ENCODE measurements at regions not wholly inside any gene's neighbourhood (a gene's known extent, or its start where the extent isn't known, plus 50 kb on each side); places are given as distances from the start of the nearest gene placed in this dataset.

DNA sequence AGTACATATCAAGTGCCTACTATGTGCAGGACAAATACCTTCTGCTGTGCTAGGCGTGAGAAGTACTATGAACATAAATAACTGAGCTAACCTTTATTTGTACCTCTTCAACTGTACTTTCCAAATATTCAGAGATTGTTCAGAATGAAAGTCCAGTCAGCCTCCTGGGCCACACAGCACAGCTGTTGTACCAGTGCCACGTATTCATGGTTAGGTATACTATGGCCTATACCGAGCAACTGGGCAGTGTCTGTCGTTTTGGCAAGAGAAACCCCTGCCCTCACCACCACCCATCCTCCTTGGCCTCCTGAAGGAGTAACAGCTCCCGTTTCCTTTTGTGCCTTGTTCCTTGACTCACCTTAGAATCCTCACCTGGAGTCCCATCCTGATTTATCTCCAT, 53.0 kb downstream of the RASSF10 start:
- H3K27ac ChIP-seq (ENCODE audit: low read depth, low read length), result no peak overlapping the region
- H3K9me3 ChIP-seq (ENCODE audit: control insufficient read depth, insufficient read depth, low read length), result no peaks in the 10 kb centered on the region
- no peak overlapping the region for H3K9ac ChIP-seq (ENCODE audit: low read depth, low read length)
- no peaks in the 10 kb centered on the region for H3K27me3 ChIP-seq (ENCODE audit: control insufficient read depth, insufficient read depth, low read length)
- no peak overlapping the region for H3K4me3 ChIP-seq (ENCODE audit: low read depth, low read length)
- H3K4me1 ChIP-seq (ENCODE audit: control insufficient read depth, insufficient read depth, low read length), result no peaks in the 10 kb centered on the region
- no peaks in the 10 kb centered on the region for H3K36me3 ChIP-seq (ENCODE audit: control insufficient read depth, insufficient read depth, low read length)

DNA sequence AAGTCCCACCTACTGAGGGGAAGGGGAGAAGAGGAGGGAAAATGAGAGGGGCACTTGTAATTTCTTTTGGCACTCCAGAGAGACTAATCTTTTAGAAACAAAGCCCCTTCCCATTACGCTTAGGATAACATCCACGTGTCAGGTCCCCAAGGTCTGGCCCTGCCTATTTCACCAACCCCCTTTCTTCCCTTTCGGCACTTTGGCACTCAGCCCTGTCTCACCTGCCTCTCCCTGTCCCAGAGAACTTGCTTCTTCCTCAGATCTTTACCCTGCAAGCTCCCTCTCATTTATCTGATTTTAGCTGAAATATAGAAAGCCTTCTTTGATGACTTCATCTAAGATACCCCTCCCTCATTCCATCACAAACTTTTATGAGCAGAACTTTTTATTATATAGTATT, 55.5 kb downstream of the RASSF10 start:
- H3K27ac ChIP-seq (ENCODE audit: low read depth, low read length), result no peak overlapping the region
- H3K9me3 ChIP-seq (ENCODE audit: control insufficient read depth, insufficient read depth, low read length), result no peaks in the 10 kb centered on the region
- H3K27me3 ChIP-seq (ENCODE audit: control insufficient read depth, insufficient read depth, low read length), result no peaks in the 10 kb centered on the region

DNA sequence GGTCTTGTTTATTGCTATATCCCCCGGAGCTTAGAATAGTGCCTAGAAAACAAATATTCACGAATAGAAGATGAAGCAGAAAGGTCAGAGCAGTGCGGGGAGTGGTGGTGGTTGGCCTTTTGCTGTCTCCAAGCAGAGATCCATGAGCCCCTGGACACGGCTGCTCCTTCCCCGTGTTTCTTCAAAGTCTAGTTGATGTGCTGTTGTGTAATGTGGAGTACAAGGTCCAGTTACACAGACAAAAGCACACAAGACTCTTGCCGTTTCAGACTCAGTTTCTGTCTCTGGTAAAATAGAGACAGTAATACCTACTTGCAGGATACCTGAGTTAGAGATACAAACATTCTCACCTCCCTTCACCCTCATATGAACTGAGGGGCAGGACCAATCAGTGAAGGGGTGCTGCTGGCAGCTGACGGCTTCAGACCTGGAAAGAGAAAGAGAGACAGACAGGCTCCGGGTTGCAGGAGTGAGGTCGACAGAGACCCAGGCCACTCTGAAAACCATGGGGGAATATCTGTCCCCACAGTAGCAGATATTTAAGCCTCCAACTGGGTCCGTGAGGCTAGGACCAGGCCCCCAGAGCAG, 56.2 kb downstream of the RASSF10 start:
- H3K9ac ChIP-seq (ENCODE audit: low read depth, low read length), result no peak overlapping the region
- H3K27ac ChIP-seq (ENCODE audit: low read depth, low read length), result no peak overlapping the region

More for the DNA sequence above, 55.5 kb downstream of the RASSF10 start:
- no peaks in the 10 kb centered on the region for H3K4me1 ChIP-seq (ENCODE audit: control insufficient read depth, insufficient read depth, low read length)
- no peaks in the 10 kb centered on the region for H3K36me3 ChIP-seq (ENCODE audit: control insufficient read depth, insufficient read depth, low read length)
- no peak overlapping the region for H3K9ac ChIP-seq (ENCODE audit: low read depth, low read length)
- no peak overlapping the region for H3K4me3 ChIP-seq (ENCODE audit: low read depth, low read length)

DNA sequence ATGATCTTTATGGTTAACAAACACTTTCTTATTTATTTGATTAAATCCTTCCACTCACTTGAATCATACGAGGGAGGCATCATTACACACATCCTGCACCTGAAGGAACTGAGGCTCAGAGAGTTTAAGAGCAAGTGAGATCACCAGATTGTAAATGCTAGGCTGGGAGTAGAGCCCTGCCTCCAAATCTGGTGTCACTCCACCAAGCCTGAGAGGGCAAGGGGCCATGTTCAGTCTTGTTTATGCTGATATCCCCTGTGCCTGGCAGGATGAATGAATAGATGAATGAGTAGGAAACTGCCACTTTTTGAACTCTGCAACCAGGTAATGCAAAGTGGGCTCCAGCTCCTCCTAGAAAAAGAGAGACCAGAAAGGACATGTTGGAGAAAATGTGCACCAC, 59.1 kb downstream of the RASSF10 start:
- H3K27me3 ChIP-seq (ENCODE audit: control insufficient read depth, insufficient read depth, low read length), result no peaks in the 10 kb centered on the region

More for the DNA sequence above, 56.2 kb downstream of the RASSF10 start:
- Histone ChIP-seq H3K27me3 (ENCODE audit: control insufficient read depth, insufficient read depth, low read length) (no peaks in the 10 kb centered on the region), H3K36me3 (ENCODE audit: control insufficient read depth, insufficient read depth, low read length) (no peaks in the 10 kb centered on the region), H3K9me3 (ENCODE audit: control insufficient read depth, insufficient read depth, low read length) (no peaks in the 10 kb centered on the region), H3K4me3 (ENCODE audit: low read depth, low read length) (no peak overlapping the region), H3K4me1 (ENCODE audit: control insufficient read depth, insufficient read depth, low read length) (no peaks in the 10 kb centered on the region)

DNA sequence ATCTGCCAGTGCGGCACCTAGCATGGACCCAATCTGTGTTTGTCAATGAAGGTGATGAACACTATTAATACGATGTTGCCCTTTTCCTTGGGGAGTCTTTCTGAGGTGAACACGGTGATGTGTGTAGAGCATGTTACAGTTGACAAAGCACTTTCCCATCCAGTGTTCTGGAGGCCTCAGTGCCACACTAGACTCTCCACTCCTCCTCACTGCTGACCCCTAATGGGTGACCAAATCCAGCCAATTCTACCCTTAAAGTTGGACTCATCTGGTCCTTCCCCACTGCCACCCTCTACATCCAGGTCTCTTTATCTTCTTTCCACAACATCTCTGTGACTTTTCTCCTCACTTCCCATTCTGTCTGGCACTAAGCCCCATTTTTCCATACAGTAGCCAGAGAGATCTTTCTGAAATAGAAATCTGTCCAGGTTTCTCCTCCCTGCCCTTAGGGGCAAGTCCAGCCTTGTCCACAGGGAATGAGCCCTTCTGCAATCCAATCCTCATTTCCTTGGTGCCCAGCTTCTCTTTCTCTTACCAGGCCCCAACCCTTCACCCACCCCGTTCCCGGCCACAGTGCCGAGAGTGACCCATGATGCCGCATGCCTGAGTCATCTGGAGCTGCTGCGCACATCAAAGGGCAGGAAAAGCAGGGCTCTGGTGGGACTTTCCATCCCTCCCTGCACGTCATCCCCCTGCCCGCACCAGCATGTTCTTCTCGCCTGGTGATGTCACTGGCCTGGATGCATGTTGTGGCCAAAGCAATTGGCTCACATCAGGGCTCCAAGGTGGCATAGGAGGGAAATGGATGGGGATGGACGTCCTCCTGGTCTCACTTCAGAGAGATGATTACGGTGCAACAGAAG, 64.2 kb downstream of the RASSF10 start:
- Histone ChIP-seq H3K4me1 (ENCODE audit: control insufficient read depth, insufficient read depth, low read length) (no peaks in the 10 kb centered on the region), H3K9me3 (ENCODE audit: control insufficient read depth, insufficient read depth, low read length) (no peaks in the 10 kb centered on the region), H3K27ac (ENCODE audit: low read depth, low read length) (no peak overlapping the region), H3K36me3 (ENCODE audit: control insufficient read depth, insufficient read depth, low read length) (no peaks in the 10 kb centered on the region), H3K27me3 (ENCODE audit: control insufficient read depth, insufficient read depth, low read length) (no peaks in the 10 kb centered on the region; the same call in none of the 2 replicates), H3K9ac (ENCODE audit: low read depth, low read length) (no peak overlapping the region), H3K4me3 (ENCODE audit: low read depth, low read length) (no peak overlapping the region)

More for the DNA sequence above, 59.1 kb downstream of the RASSF10 start:
- Histone ChIP-seq H3K27ac (ENCODE audit: low read depth, low read length) (no peak overlapping the region), H3K4me1 (ENCODE audit: control insufficient read depth, insufficient read depth, low read length) (no peaks in the 10 kb centered on the region), H3K9me3 (ENCODE audit: control insufficient read depth, insufficient read depth, low read length) (no peaks in the 10 kb centered on the region), H3K4me3 (ENCODE audit: low read depth, low read length) (no peak overlapping the region), H3K36me3 (ENCODE audit: control insufficient read depth, insufficient read depth, low read length) (no peaks in the 10 kb centered on the region), H3K9ac (ENCODE audit: low read depth, low read length) (no peak overlapping the region)

DNA sequence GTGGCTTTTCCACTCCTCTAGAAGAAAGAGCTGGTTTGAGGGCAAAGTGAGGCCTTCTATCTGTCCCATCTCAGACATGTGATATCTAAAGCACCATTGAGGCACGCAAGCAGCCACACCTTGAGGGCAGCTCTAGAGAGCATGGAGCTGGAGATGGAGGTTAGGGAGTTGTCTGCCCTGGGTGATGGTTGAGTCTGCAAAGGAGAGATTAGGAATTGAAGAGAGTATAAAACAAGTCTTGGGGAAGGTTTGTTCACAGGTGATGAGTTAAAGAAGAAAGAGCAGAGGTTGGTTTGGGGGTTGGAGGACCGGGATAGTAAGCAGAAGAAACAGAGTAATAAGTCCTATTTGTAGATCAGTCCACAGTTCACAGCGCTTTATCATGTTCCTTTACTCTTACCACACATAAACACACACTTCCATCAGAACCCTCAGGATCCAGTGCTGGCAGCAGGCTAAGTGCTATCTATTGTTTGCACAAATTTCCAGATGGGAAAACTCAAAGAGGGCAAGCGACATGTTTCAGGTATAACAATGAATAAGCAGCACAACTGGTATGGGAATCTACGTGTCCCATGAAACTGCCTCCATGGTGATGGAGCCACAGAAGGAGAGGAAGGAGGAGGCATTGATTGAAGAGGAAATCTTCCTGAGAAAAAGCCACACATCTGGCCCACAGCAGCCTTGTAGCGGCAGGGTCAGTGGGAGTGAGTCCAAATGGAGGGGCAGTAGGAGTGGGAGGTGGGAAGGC, 65.8 kb downstream of the RASSF10 start:
- H3K27me3 ChIP-seq (ENCODE audit: control insufficient read depth, insufficient read depth, low read length), result no peaks in the 10 kb centered on the region; the same call in none of the 2 replicates
- H3K9ac ChIP-seq (ENCODE audit: low read depth, low read length), result no peak overlapping the region
- no peaks in the 10 kb centered on the region for H3K4me1 ChIP-seq (ENCODE audit: control insufficient read depth, insufficient read depth, low read length)
- H3K36me3 ChIP-seq (ENCODE audit: control insufficient read depth, insufficient read depth, low read length), result no peaks in the 10 kb centered on the region
- no peaks in the 10 kb centered on the region for H3K9me3 ChIP-seq (ENCODE audit: control insufficient read depth, insufficient read depth, low read length)
- no peak overlapping the region for H3K4me3 ChIP-seq (ENCODE audit: low read depth, low read length)
- no peak overlapping the region for H3K27ac ChIP-seq (ENCODE audit: low read depth, low read length)

DNA sequence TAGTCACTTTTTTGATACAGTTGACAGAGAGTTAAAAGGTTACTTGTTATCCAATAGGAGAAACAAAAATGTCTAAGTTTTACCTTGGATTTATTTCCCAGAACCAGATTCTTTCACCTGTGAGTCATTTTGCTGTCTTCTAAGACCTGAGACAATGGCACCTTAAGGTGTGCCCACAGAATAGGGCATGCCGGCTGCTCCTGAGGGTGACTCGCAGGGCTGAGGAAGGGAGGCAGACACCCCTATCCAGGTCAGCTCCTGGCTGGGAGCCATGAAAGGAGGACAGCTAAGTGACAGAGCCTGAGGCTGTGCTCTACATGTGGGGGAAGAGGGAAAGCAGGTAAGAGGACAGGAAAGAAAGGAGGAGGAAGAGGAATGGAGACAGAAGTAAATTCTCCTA, 67.8 kb downstream of the RASSF10 start:
- Histone ChIP-seq H3K9ac (ENCODE audit: low read depth, low read length) (no peak overlapping the region), H3K36me3 (ENCODE audit: control insufficient read depth, insufficient read depth, low read length) (no peaks in the 10 kb centered on the region), H3K9me3 (ENCODE audit: control insufficient read depth, insufficient read depth, low read length) (no peaks in the 10 kb centered on the region), H3K27me3 (ENCODE audit: control insufficient read depth, insufficient read depth, low read length) (no peaks in the 10 kb centered on the region; the same call in none of the 2 replicates), H3K4me3 (ENCODE audit: low read depth, low read length) (no peak overlapping the region), H3K4me1 (ENCODE audit: control insufficient read depth, insufficient read depth, low read length) (no peaks in the 10 kb centered on the region), H3K27ac (ENCODE audit: low read depth, low read length) (no peak overlapping the region)

DNA sequence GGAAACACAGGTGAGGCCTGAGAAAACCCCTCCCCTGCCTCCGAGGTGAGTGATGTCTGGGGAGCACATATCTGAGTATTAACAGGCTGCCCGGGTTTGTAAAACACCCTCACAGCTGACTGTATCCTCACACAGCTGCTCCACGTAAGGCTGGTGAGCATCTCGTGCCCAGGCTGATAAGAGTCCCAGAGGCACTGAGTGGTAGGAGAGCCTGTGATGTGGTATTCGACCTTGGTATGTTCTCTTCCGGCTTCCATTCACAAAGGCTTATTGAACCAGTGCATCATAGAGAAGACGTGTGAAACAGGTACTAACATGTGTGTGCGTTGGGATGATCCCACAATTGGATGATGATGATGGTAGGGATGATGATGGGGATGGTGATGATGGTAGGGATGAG, 71.7 kb downstream of the RASSF10 start:
- H3K4me3 ChIP-seq (ENCODE audit: low read depth, low read length), result no peak overlapping the region
- no peak overlapping the region for H3K27ac ChIP-seq (ENCODE audit: low read depth, low read length)
- no peaks in the 10 kb centered on the region for H3K36me3 ChIP-seq (ENCODE audit: control insufficient read depth, insufficient read depth, low read length)
- H3K27me3 ChIP-seq (ENCODE audit: control insufficient read depth, insufficient read depth, low read length), result no peaks in the 10 kb centered on the region; the same call in 1 of the 2 replicates
- H3K9me3 ChIP-seq (ENCODE audit: control insufficient read depth, insufficient read depth, low read length), result no peaks in the 10 kb centered on the region
- H3K4me1 ChIP-seq (ENCODE audit: control insufficient read depth, insufficient read depth, low read length), result no peaks in the 10 kb centered on the region
- no peak overlapping the region for H3K9ac ChIP-seq (ENCODE audit: low read depth, low read length)

DNA sequence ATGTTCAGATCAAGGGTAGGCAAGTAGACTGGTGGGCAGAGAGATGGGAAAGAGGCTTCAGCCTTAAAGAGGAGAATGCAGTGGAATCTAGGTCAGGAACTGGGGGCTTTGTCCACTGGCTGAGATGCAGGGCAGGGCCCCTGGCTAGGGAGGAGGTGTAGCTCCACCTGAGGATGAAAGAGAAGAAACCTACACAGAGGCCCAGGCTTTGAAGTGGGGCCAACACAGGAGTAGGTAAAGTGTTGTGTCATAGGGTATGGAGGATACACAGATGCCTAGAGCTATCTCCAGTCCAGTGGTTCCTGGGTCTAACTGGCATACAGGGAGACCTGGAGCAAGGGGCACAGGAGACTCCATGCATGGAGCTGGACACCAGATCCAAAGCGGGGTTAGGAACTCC, 73.5 kb downstream of the RASSF10 start:
- H3K27me3 ChIP-seq (ENCODE audit: control insufficient read depth, insufficient read depth, low read length), result no peaks in the 10 kb centered on the region; the same call in 1 of the 2 replicates
- no peak overlapping the region for H3K4me3 ChIP-seq (ENCODE audit: low read depth, low read length)
- no peak overlapping the region for H3K27ac ChIP-seq (ENCODE audit: low read depth, low read length)
- no peaks in the 10 kb centered on the region for H3K36me3 ChIP-seq (ENCODE audit: control insufficient read depth, insufficient read depth, low read length)
- no peak overlapping the region for H3K9ac ChIP-seq (ENCODE audit: low read depth, low read length)
- H3K4me1 ChIP-seq (ENCODE audit: control insufficient read depth, insufficient read depth, low read length), result no peaks in the 10 kb centered on the region
- no peaks in the 10 kb centered on the region for H3K9me3 ChIP-seq (ENCODE audit: control insufficient read depth, insufficient read depth, low read length)

DNA sequence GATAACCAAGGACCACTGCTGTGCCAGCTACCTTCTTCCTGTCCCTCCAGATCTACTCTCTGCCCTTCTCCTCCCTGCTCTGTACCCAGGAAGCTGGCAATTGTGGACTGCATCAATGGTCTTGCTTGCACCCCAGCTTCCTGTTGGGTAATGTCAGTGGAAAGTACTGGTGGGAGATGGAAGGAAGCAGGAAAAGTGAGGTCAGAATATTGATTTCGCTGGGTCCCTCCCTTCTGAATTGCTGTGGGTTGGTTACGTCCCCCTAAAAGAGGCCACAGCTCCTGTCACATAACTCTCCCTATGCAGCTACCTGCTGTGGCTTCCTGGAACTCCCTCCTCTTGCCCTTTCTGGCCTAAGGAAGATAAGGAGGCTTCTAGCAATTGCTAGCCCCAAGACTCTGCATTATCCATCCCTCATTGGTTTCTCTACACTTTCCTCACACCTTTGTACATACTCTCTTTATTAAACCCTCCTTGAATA, 81.2 kb downstream of the RASSF10 start:
- no peaks in the 10 kb centered on the region for H3K27me3 ChIP-seq (ENCODE audit: control insufficient read depth, insufficient read depth, low read length)
- no peak overlapping the region for H3K4me3 ChIP-seq (ENCODE audit: low read depth, low read length)
- H3K36me3 ChIP-seq (ENCODE audit: control insufficient read depth, insufficient read depth, low read length), result no peaks in the 10 kb centered on the region
- no peak overlapping the region for H3K27ac ChIP-seq (ENCODE audit: low read depth, low read length)
- H3K9me3 ChIP-seq (ENCODE audit: control insufficient read depth, insufficient read depth, low read length), result no peaks in the 10 kb centered on the region; the same call in 1 of the 2 replicates
- H3K9ac ChIP-seq (ENCODE audit: low read depth, low read length), result no peak overlapping the region
- H3K4me1 ChIP-seq (ENCODE audit: control insufficient read depth, insufficient read depth, low read length), result 0 out of 2 replicates have a peak, but pooled peaks cover 6% of the 10 kb centered on the region
